B cell (primary cell): ENCODE measurements at regions not wholly inside any gene's neighbourhood (a gene's known extent, or its start where the extent isn't known, plus 50 kb on each side); places are given as distances from the start of the nearest gene placed in this dataset.

ENCODE experiments used
- CTCF ChIP-seq: fragments of 200-600 bp; IDR thresholded peaks from one replicate; pipeline ENCODE4 v1.8.0; 2022; ENCODE audit warnings: antibody characterized with exemption, mild to moderate bottlenecking
- EZH2 ChIP-seq: IDR thresholded peaks from 2 replicates; pipeline ENCODE4 v1.6.1; 2012; ENCODE audit warnings: borderline replicate concordance, low read depth, mild to moderate bottlenecking, moderate library complexity, low read length; ENCODE audit not compliant: insufficient read depth, poor library complexity, severe bottlenecking

GRCh38 chr3:130606336-130606735, 89.4 kb downstream of the COL6A6 start:
- TF ChIP-seq CTCF (no peak), EZH2 (no peak)
